K562 (cell line): ENCODE measurements at regions not wholly inside any gene's neighbourhood (a gene's known extent, or its start where the extent isn't known, plus 50 kb on each side); places are given as distances from the start of the nearest gene placed in this dataset.

Source experiments
- ATAC-seq: fragments of 200-7000 bp; cut with Tn5 transposase; 3 replicates; pipeline ENCODE4 v1.9.1; 2020; ENCODE audit warnings: moderate library complexity
- BruUV-seq: library from RNA; stranded (reverse); fragments of 400-500 nt; replicated peaks from 2 replicates; lab custom pipeline; 2021; lab: Mats Ljungman, UMichigan
- CTCF ChIA-PET: fragments of 300-600 bp; formaldehyde crosslinking; extraction: SDS; loops from one replicate; lab custom pipeline; 2021; ENCODE audit warnings: low intra/inter-chr PET ratio; lab: Yijun Ruan, JAX
- POLR2A ChIA-PET: fragments of 300-600, 350-650 bp; sonication (Branson Sonifier 250); formaldehyde crosslinking; extraction: SDS; loops from one replicate; lab custom pipeline; 2021; ENCODE audit warnings: antibody characterized with exemption, inconsistent platforms; lab: Yijun Ruan, JAX
- DNase-seq, 4 experiments: peaks; one replicate each; pipeline versions ENCODE4 v3.0.0 to v3.0.0-alpha.2; 2011 to 2018; ENCODE audit warnings: low spot score in 3 of 4, mixed read lengths in 3 of 4; ENCODE audit errors: extremely low read depth in 1 of 4
- FAIRE-seq: peaks from 2 replicates; lab custom pipeline; 2011; peaks lifted over from hg19 to GRCh38; lab: Jason Lieb, UNC
- H2AFZ ChIP-seq: 2 replicates; pipeline ENCODE4 v1.6.0; 2011; ENCODE audit warnings: low read depth, low read length, control low read depth, inconsistent platforms
- H3K27ac ChIP-seq: fragments of 200-600 bp; 3 replicates; pipeline ENCODE4 v1.8.0; 2011; ENCODE audit warnings: low read depth, mild to moderate bottlenecking, control low read depth, inconsistent platforms, low read length, moderate library complexity, mixed read lengths; ENCODE audit errors: extremely low read depth
- H3K27me3 ChIP-seq, 2 experiments: fragments of 300-600 bp in 1 of 2; 2 replicates in 1 of 2; 3 replicates in 1 of 2; pipeline versions ENCODE4 v1.6.0 to v1.8.0; 2011; ENCODE audit warnings: inconsistent platforms in 2 of 2, low read length in 2 of 2, mild to moderate bottlenecking in 1 of 2, mixed read lengths in 1 of 2, moderate library complexity in 1 of 2; ENCODE audit not compliant: control insufficient read depth in 2 of 2, insufficient read depth in 2 of 2
- H3K36me3 ChIP-seq: fragments of 300-600 bp; 3 replicates; pipeline ENCODE4 v1.8.0; 2011; ENCODE audit warnings: mild to moderate bottlenecking, low read length, inconsistent platforms; ENCODE audit not compliant: control insufficient read depth, insufficient read depth
- H3K4me1 ChIP-seq, 2 experiments: fragments of 200-600 bp in 1 of 2; replicated peaks in 1 of 2; 2 replicates in 1 of 2; 3 replicates in 1 of 2; pipeline versions ENCODE4 v1.5.1 to v1.8.0; 2011; ENCODE audit warnings: inconsistent platforms in 2 of 2, low read length in 2 of 2, mild to moderate bottlenecking in 1 of 2, mixed read lengths in 1 of 2, moderate library complexity in 1 of 2; ENCODE audit not compliant: control insufficient read depth in 2 of 2, insufficient read depth in 2 of 2
- H3K4me2 ChIP-seq: 2 replicates; pipeline ENCODE4 v1.6.1; 2011; ENCODE audit warnings: low read length, control low read depth, inconsistent platforms, mixed read lengths; ENCODE audit not compliant: insufficient read depth
- H3K4me3 ChIP-seq: fragments of 200-600 bp; sonication (generic), shearing (Covaris generic); 2 replicates; pipeline ENCODE4 v1.5.1; 2016; ENCODE audit warnings: control low read depth, inconsistent platforms
- H3K79me2 ChIP-seq: fragments of 200-600 bp; 3 replicates; pipeline ENCODE4 v1.8.0; 2011; ENCODE audit warnings: low read length, inconsistent platforms; ENCODE audit not compliant: control insufficient read depth, insufficient read depth
- H3K9ac ChIP-seq, 2 experiments: 2 replicates each; pipeline versions ENCODE4 v1.6.0 to v1.6.1; 2011; ENCODE audit warnings: low read depth in 2 of 2, low read length in 2 of 2, control low read depth in 1 of 2, inconsistent platforms in 1 of 2, mild to moderate bottlenecking in 1 of 2, mixed read lengths in 1 of 2; ENCODE audit not compliant: insufficient read depth in 1 of 2
- H3K9me1 ChIP-seq: one replicate; pipeline ENCODE4 v1.6.0; 2011; ENCODE audit warnings: inconsistent platforms, mild to moderate bottlenecking, low read length, moderate library complexity; ENCODE audit not compliant: control insufficient read depth, insufficient read depth
- H3K9me3 ChIP-seq: replicated peaks from 2 replicates; pipeline ENCODE4 v1.5.1; 2011; ENCODE audit warnings: low read depth, low read length, inconsistent platforms; ENCODE audit not compliant: control insufficient read depth, insufficient read depth
- H4K20me1 ChIP-seq: replicated peaks from 2 replicates; pipeline ENCODE4 v1.6.1; 2011; ENCODE audit warnings: low read length, inconsistent platforms, mixed read lengths; ENCODE audit not compliant: control insufficient read depth, insufficient read depth
- ARID1B ChIP-seq: fragments of 450-650 bp; IDR thresholded peaks from 2 replicates; pipeline ENCODE4 v1.6.1; 2016; ENCODE audit warnings: antibody characterized with exemption, mild to moderate bottlenecking, inconsistent platforms
- DPF2 ChIP-seq: fragments of 450-650 bp; IDR thresholded peaks from 2 replicates; pipeline ENCODE4 v1.6.1; 2016
- EP300 ChIP-seq: IDR thresholded peaks from 2 replicates; pipeline ENCODE4 v1.6.1; 2012; ENCODE audit warnings: low read length, improper control_type of control experiment
- FOXK2 ChIP-seq, 2 experiments: fragments of 450-650 bp; IDR thresholded peaks in 1 of 2; conservative IDR thresholded peaks in 1 of 2; 2 replicates each; pipeline ENCODE4 v1.6.1; 2016; ENCODE audit warnings: low read depth in 2 of 2, mild to moderate bottlenecking in 1 of 2
- GABPA ChIP-seq: fragments of 200-800 bp; sonication (Bioruptor generic); conservative IDR thresholded peaks from 2 replicates; pipeline ENCODE4 v1.6.1; 2016; ENCODE audit warnings: low read depth, missing genetic modification characterization, missing compliant biosample characterization
- JUND ChIP-seq, 2 experiments: IDR thresholded peaks; 2 replicates in 1 of 2; 3 replicates in 1 of 2; pipeline ENCODE4 v1.6.1; 2011; ENCODE audit warnings: borderline replicate concordance in 2 of 2, low read depth in 2 of 2, low read length in 2 of 2, improper control_type of control experiment in 1 of 2, missing biosample characterization in 1 of 2, missing genetic modification characterization in 1 of 2, missing genetic modification reagents in 1 of 2
- MAFG ChIP-seq: fragments of 450-650 bp; conservative IDR thresholded peaks from 2 replicates; pipeline ENCODE4 v1.6.1; 2016; ENCODE audit warnings: missing genetic modification characterization, missing compliant biosample characterization
- MAFK ChIP-seq: IDR thresholded peaks from 2 replicates; pipeline ENCODE4 v1.6.1; 2011; ENCODE audit warnings: low read length, improper control_type of control experiment
- MEIS2 ChIP-seq: fragments of 450-650 bp; IDR thresholded peaks from 2 replicates; pipeline ENCODE4 v1.6.1; 2014; ENCODE audit warnings: mild to moderate bottlenecking; ENCODE audit not compliant: partially characterized antibody
- NFE2 ChIP-seq: IDR thresholded peaks from 2 replicates; pipeline ENCODE4 v1.6.1; 2014; ENCODE audit warnings: antibody characterized with exemption, low read depth
- PBX2 ChIP-seq, 2 experiments: IDR thresholded peaks in 1 of 2; conservative IDR thresholded peaks in 1 of 2; 2 replicates each; pipeline ENCODE4 v1.6.1; 2016; ENCODE audit warnings: low read depth in 2 of 2, mild to moderate bottlenecking in 1 of 2, missing compliant biosample characterization in 1 of 2, missing genetic modification characterization in 1 of 2, moderate library complexity in 1 of 2
- SMARCB1 ChIP-seq: IDR thresholded peaks from 2 replicates; pipeline ENCODE4 v1.6.1; 2011; ENCODE audit warnings: improper control_type of control experiment, low read depth; ENCODE audit not compliant: insufficient read length
- SOX6 ChIP-seq: fragments of 450-650 bp; IDR thresholded peaks from 2 replicates; pipeline ENCODE4 v1.6.1; 2014; ENCODE audit warnings: mild to moderate bottlenecking
- ZNF134 ChIP-seq: fragments of 250-450 bp; sonication (Bioruptor Pico); conservative IDR thresholded peaks from 2 replicates; pipeline ENCODE4 v1.4.0; 2020
- ZNF316 ChIP-seq: fragments of 450-650 bp; IDR thresholded peaks from 2 replicates; pipeline ENCODE4 v1.6.1; 2016
- ZNF324 ChIP-seq: fragments of 250-450 bp; sonication (Bioruptor Pico); IDR thresholded peaks from 2 replicates; pipeline ENCODE4 v1.4.0; 2020; ENCODE audit warnings: mild to moderate bottlenecking
- ZNF766 ChIP-seq: fragments of 200-800 bp; sonication (Bioruptor generic); conservative IDR thresholded peaks from 2 replicates; pipeline ENCODE4 v1.6.1; 2016; ENCODE audit warnings: missing genetic modification characterization, missing compliant biosample characterization
- WGBS: fragments of 100-300 bp; shearing (Covaris generic); methylation state at CpG from one replicate; pipeline ENCODE4 v1.1.6; 2016; ENCODE audit warnings: low coverage, mixed read lengths; ENCODE audit not compliant: insufficient coverage; ENCODE audit errors: missing lambda C conversion rate; 5-methylcytosine and 5-hydroxymethylcytosine counted together
- in situ Hi-C: fragments of 300-500 bp; cut with MboI; formaldehyde crosslinking; loops from 4 replicates; pipeline ENCODE4 v1.15.0; 2018; ENCODE audit warnings: inconsistent platforms, mixed read lengths
- intact Hi-C: fragments of 100-400 bp; cut with micrococcal nuclease; formaldehyde crosslinking; loops from 2 replicates; pipeline ENCODE4 v1.14.2; 2022

GRCh38 chr1:100810360-100810759 is 84.3 kb downstream of the EXTL2 start:
- no TSS peak for BruUV-seq
- peak overlapping the region; percentile 81 for H2AFZ ChIP-seq
- no peaks in the 10 kb centered on the region for H4K20me1 ChIP-seq
- no peaks in the 10 kb centered on the region for H3K9me3 ChIP-seq
- 22% methylated on average over 4 of the region's 4 CpGs for WGBS
- no peaks in the 10 kb centered on the region for H3K36me3 ChIP-seq
- H3K4me1 ChIP-seq: peaks cover 0 to 12% of the 10 kb centered on the region in 2 experiments; a peak in 3 of 5 replicates
- ChIA-PET POLR2A (no interaction called here), CTCF (no interaction called here)
- FAIRE-seq (no peak), ATAC-seq (peak; percentile 85), DNase-seq (peak in 1 of 4 experiments; percentile 29)
- no peak overlapping the region for H3K9ac ChIP-seq
- in situ Hi-C loops (no loop called here), intact Hi-C loops (no loop called here)
- H3K9me1 ChIP-seq: no peaks in the 10 kb centered on the region
- no peaks in the 10 kb centered on the region for H3K27me3 ChIP-seq
- no peaks in the 10 kb centered on the region for H3K79me2 ChIP-seq
- H3K4me2 ChIP-seq: peak overlapping the region; percentile 6; the same call in 1 of the 2 replicates
- H3K27ac ChIP-seq: peak overlapping the region; percentile 36; the same call in 2 of the 3 replicates
- no peak overlapping the region for H3K4me3 ChIP-seq
- TF ChIP-seq ZNF324 (CRISPR knock-in tag) (no peak), JUND (IDR thresholded peaks at IDR 0.05; ENCODE audit: borderline replicate concordance, low read depth, low read length) (peak; percentile 60; the same call in 1 of the 2 replicates), JUND (tag; IDR thresholded peaks at IDR 0.05; ENCODE audit: borderline replicate concordance, low read depth, low read length) (peak; percentile 48; the same call in 2 of the 3 replicates), ZNF316 (peak; percentile 46; the same call in 1 of the 2 replicates), NFE2 (peak; percentile 82), ARID1B (0 out of 2 replicates have a peak, but pooled peaks have one; percentile 14), FOXK2 (conservative IDR thresholded peaks at IDR 0.05 in 1 of 2, IDR thresholded peaks at IDR 0.05 in 1 of 2; ENCODE audit: low read depth in 2 of 2) (peak; percentile 31 to 38; a peak in 1 of 4 replicates), SMARCB1 (no peak), DPF2 (peak; percentile 26; the same call in 1 of the 2 replicates), GABPA (tag) (no peak), ZNF134 (CRISPR knock-in tag) (no peak), PBX2 (CRISPR knock-in tag; IDR thresholded peaks at IDR 0.05; ENCODE audit: low read depth) (no peak), PBX2 (tag; conservative IDR thresholded peaks at IDR 0.05; ENCODE audit: low read depth) (0 out of 2 replicates have a peak, but pooled peaks have one; percentile 23), MEIS2 (peak; percentile 53), MAFK (0 out of 2 replicates have a peak, but pooled peaks have one; percentile 32), SOX6 (no peak), MAFG (tag) (peak; percentile 57), EP300 (0 out of 2 replicates have a peak, but pooled peaks have one; percentile 18), ZNF766 (CRISPR knock-in tag) (0 out of 2 replicates have a peak, but pooled peaks have one; percentile 14)
